Urinary bladder (tissue), 3 donors: ENCODE measurements at regions not wholly inside any gene's neighbourhood (a gene's known extent, or its start where the extent isn't known, plus 50 kb on each side); places are given as distances from the start of the nearest gene placed in this dataset.
"Not testable (repeated sequence)": the region's sequence is repeated elsewhere in the genome, so short reads cannot be mapped to it uniquely, and the experiment has no call there.

Experiments
- DNase-seq: peaks from one replicate; pipeline ENCODE4 v3.0.0-alpha.2; 2015; ENCODE audit errors: extremely low spot score
- H3K27ac ChIP-seq: one replicate; pipeline ENCODE4 v1.5.1; 2013; ENCODE audit warnings: low read depth, mild to moderate bottlenecking, moderate library complexity
- H3K36me3 ChIP-seq: one replicate; pipeline ENCODE4 v1.6.1; 2013; ENCODE audit warnings: mild to moderate bottlenecking, moderate library complexity; ENCODE audit not compliant: insufficient read depth
- H3K4me1 ChIP-seq: one replicate; pipeline ENCODE4 v1.6.1; 2013; ENCODE audit warnings: mild to moderate bottlenecking, moderate library complexity; ENCODE audit not compliant: insufficient read depth
- H3K4me3 ChIP-seq: one replicate; pipeline ENCODE4 v1.5.1; 2013; ENCODE audit warnings: low read depth, low read length
- WGBS: extraction: QIAGEN DNeasy Blood & Tissue Kit; methylation state at CpG from one replicate; pipeline ENCODE4 v1.1.7; 2013; 5-methylcytosine and 5-hydroxymethylcytosine counted together
- donor health status: healthy with polysubstance abuse.
- donor health status: healthy.

DNA sequence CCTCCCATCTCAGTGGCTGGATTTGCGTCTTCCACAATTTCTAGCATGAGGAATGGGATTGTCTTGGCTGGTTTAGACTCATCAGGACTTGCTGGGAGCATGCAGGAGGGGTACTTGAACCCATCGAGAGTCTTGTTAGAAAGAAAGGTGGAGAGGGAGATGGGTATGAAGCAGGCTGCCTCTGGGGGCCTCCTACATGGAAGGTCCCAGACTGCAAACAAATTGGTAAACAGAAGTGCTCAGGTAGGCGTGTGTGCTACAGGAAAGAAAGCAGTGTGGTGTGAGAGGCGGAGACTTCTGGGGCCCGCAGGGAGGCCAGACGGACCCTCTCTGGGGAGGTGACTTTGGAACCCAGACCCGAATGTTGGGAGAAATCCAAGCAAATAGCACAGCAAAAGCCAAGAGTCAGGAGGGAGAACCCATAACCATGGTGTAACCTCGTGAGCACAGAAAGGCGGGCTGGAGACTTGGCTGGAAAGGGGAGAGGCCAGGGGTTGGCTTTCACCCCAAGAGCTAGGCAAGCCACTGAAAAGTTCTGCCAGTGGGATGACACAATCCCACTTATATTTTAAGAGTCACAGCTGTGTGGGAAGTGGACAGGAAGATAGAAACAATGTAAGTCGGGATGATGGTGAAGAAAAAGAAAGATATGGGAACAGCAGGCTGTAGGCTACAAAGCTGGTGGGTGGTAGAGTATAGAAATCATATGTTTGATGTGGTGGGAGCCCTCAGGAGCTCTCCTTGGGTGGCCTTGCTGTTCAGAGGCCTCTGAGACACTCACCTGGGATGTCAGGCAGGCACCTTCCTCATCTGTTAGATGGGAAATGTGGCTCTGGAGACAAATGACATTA, 130.1 kb upstream of the PRR20G start:
- Histone ChIP-seq H3K4me1 (no peaks in the 10 kb centered on the region), H3K4me3 (no peak overlapping the region), H3K27ac (no peak overlapping the region), H3K36me3 (no peaks in the 10 kb centered on the region)
- DNase-seq: no peak
- 50% methylated on average over 10 of the region's 10 CpGs for WGBS

- 50% methylated on average over 2 of the region's 2 CpGs for WGBS
These were observed 126.0 kb upstream of the PRR20G start for GRCh38 chr3:127413871-127414270.

DNA sequence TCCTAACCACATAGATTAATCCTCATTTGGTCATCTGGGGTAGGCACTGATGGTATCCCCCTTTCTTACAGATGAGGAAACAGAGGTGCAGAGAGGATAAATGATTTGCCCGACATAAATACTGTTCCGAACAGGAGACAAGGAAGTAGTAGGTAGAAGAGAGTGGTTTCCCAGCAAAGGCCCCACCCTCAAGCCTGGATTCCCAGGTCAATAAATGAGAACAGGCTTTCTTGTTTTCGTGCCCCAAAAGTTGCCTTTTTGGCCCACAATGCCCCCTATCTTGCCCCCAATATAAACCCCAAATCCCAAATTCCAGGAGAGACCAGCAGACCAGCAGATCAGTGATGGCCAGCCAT, 125.5 kb upstream of the PRR20G start:
- Histone ChIP-seq H3K4me1 (no peaks in the 10 kb centered on the region), H3K27ac (no peak overlapping the region), H3K4me3 (no peak overlapping the region), H3K36me3 (no peaks in the 10 kb centered on the region)
- 87% methylated on average over 3 of the region's 3 CpGs for WGBS
- DNase-seq: no peak

More at GRCh38 chr3:127413871-127414270, 126.0 kb upstream of the PRR20G start:
- H3K36me3 ChIP-seq: no peaks in the 10 kb centered on the region
- no peak overlapping the region for H3K27ac ChIP-seq
- no peak for DNase-seq
- no peaks in the 10 kb centered on the region for H3K4me1 ChIP-seq
- H3K4me3 ChIP-seq: no peak overlapping the region

- no peak for DNase-seq
- 86% methylated on average over 10 of the region's 10 CpGs for WGBS
These were observed 124.9 kb upstream of the PRR20G start for GRCh38 chr3:127412578-127413317.

GRCh38 chr3:127411875-127412274, 124.0 kb upstream of the PRR20G start:
- 33% methylated on average over 8 of the region's 9 CpGs for WGBS
- H3K4me3 ChIP-seq, H3K36me3 ChIP-seq, H3K27ac ChIP-seq, DNase-seq, H3K4me1 ChIP-seq: not testable (repeated sequence)

More at GRCh38 chr3:127412578-127413317, 124.9 kb upstream of the PRR20G start:
- Histone ChIP-seq H3K4me1 (no peaks in the 10 kb centered on the region), H3K4me3 (no peak overlapping the region), H3K27ac (no peak overlapping the region), H3K36me3 (no peaks in the 10 kb centered on the region)

DNA sequence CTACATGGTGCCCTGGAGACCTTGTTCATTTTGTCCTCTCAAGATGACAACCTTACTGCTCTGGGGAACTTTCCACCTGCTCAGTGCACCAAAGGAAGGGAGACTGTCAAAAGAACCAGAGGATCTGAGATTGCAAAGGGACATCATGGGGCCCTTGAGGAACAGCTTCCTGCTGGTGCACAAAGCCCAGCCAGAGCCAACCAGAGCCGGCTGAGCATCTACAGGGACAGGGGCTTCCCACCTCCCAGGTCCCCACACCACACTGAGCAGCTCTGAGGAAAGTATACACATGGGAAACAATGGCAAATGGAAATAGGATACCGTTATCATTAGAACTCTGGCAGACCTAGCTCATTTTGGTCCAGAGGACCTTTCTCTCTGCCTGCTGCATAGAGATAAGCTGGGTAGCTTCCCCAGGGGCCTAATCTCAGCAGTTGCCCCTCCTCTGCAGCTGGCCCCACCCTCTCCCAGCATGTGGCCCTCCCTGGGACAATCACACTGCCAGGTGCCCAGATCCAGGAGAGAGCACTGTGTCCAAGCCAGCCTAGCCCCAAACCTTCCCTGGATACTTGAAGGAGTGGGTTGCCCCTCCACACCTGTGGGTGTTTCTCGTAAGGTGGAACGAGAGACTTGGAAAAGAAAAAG, 123.4 kb upstream of the PRR20G start:
- H3K36me3 ChIP-seq: no peaks in the 10 kb centered on the region
- H3K4me3 ChIP-seq: no peak overlapping the region
- no peaks in the 10 kb centered on the region for H3K4me1 ChIP-seq
- no peak for DNase-seq
- H3K27ac ChIP-seq: no peak overlapping the region
- 66% methylated on average over 4 of the region's 4 CpGs for WGBS

DNA sequence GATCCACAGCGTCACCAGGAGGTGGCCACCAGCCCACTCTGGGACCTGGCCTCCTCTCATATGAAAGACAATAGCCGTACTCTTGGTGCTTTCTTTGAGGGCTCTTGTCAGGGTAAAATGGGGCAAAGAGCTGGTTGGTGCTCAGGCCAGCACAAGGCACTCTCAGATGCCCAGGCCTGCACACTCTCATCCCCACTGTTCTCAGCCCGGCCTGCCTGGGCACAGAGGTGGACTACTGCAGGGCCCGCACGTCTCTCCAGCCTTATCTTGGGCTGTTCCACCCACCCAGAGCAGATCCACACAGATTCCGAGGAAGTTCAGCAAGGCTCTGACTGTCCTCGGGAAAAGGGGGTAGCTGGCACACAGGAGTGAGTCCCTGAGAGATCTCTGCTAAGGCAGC, 122.8 kb upstream of the PRR20G start:
- Histone ChIP-seq H3K4me1 (no peaks in the 10 kb centered on the region), H3K36me3 (no peaks in the 10 kb centered on the region), H3K4me3 (no peak overlapping the region), H3K27ac (no peak overlapping the region)
- no peak for DNase-seq
- 90% methylated on average over 7 of the region's 7 CpGs for WGBS

DNA sequence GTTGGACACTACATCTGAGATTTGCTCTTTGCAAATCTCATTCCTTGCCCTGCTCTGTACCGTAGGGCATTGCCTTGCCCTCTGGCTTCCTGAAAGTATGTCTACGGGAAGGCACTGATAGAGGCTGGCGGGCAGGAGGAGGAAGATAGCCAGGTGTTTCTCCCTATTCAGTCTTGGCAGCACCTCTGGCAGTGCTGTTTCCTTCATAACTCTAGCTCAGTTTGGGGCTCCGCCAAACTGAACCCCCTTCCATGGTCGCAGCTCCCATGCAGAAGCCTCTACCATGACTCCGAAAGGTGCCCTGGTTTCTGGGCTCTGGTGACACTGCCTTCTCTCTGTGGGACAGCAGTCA, 122.3 kb upstream of the PRR20G start:
- 87% methylated on average over 6 of the region's 6 CpGs for WGBS
- H3K4me1 ChIP-seq: no peaks in the 10 kb centered on the region
- H3K4me3 ChIP-seq: no peak overlapping the region
- no peak overlapping the region for H3K27ac ChIP-seq
- no peak for DNase-seq
- no peaks in the 10 kb centered on the region for H3K36me3 ChIP-seq

DNA sequence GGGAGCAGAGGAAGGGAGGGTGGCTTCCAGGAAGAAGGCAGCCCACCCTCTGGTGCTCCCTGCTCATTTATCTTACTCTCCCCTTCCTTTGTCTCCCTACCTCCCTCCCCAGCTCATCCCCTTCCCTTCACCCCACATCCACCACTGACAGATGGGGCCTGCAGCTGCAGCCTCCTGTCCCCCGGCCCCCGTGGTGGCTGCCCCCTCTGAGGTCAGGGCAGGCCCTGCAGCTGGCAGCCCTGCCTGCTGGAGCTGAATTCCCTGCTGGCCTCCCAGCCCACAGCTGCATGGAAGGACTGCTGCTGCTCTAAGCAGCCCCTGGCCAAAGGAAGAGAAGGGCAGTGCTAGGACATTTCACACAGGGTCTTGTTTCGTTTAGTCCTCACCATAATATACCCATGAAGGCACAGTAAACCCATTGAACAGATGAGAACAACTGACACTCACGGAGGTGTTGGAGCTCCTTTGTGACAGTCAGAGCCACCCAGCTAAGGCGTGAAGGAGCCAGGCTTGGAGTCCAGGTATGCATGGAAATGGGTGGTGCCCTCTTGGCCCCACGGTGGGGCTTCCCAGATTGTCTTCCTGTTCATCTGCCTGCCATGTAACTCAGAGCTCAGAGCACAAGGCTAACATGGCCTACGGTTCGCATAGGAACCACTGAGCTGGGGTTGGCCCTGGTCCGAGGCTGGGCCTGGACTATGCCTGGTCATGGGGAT, 121.7 kb upstream of the PRR20G start:
- H3K36me3 ChIP-seq: no peaks in the 10 kb centered on the region
- 79% methylated on average over 9 of the region's 9 CpGs for whole genome bisulfite sequencing
- no peak for DNase-seq

GRCh38 chr3:127408684-127409420, 121.0 kb upstream of the PRR20G start:
- Histone ChIP-seq H3K27ac (no peak overlapping the region), H3K4me3 (no peak overlapping the region), H3K36me3 (no peaks in the 10 kb centered on the region), H3K4me1 (no peaks in the 10 kb centered on the region)
- DNase-seq: no peak
- 71% methylated on average over 14 of the region's 14 CpGs for WGBS

More for the DNA sequence above, 121.7 kb upstream of the PRR20G start:
- Histone ChIP-seq H3K4me3 (no peak overlapping the region), H3K27ac (no peak overlapping the region), H3K4me1 (no peaks in the 10 kb centered on the region)

GRCh38 chr3:127408022-127408683, 120.3 kb upstream of the PRR20G start:
- H3K36me3 ChIP-seq: no peaks in the 10 kb centered on the region
- 80% methylated on average over 15 of the region's 15 CpGs for WGBS
- DNase-seq: no peak
- H3K4me1 ChIP-seq: no peaks in the 10 kb centered on the region
- H3K27ac ChIP-seq: no peak overlapping the region
- H3K4me3 ChIP-seq: no peak overlapping the region

- H3K4me1 ChIP-seq: no peaks in the 10 kb centered on the region
- H3K36me3 ChIP-seq: no peaks in the 10 kb centered on the region
- H3K27ac ChIP-seq: no peak overlapping the region
- no peak overlapping the region for H3K4me3 ChIP-seq
- WGBS: 89% methylated on average over 13 of the region's 13 CpGs
- DNase-seq: no peak
These were observed 119.4 kb upstream of the PRR20G start for GRCh38 chr3:127407026-127407939.
